Neural progenitor cell (in vitro differentiated cells): ENCODE measurements at regions not wholly inside any gene's neighbourhood (a gene's known extent, or its start where the extent isn't known, plus 50 kb on each side); places are given as distances from the start of the nearest gene placed in this dataset.

Experiments used
- DNase-seq: peaks from one replicate; pipeline ENCODE4 v3.0.0-alpha.2; 2016; ENCODE audit warnings: low spot score
- H2AFZ ChIP-seq: fragments of 200-600 bp; sonication (generic); replicated peaks from 2 replicates; pipeline ENCODE4 v1.6.1; 2016; ENCODE audit warnings: antibody characterized with exemption
- H3F3A ChIP-seq: fragments of 200-600 bp; sonication (generic); 2 replicates; pipeline ENCODE4 v1.6.1; 2016; ENCODE audit warnings: antibody characterized with exemption, low read depth
- H3K27ac ChIP-seq: fragments of 200-600 bp; sonication (generic); 2 replicates; pipeline ENCODE4 v1.5.1; 2016; ENCODE audit warnings: mild to moderate bottlenecking
- H3K27me3 ChIP-seq: fragments of 200-600 bp; sonication (generic); 2 replicates; pipeline ENCODE4 v1.6.1; 2016; ENCODE audit warnings: mild to moderate bottlenecking, moderate library complexity
- H3K36me3 ChIP-seq: fragments of 200-600 bp; sonication (generic); 2 replicates; pipeline ENCODE4 v1.5.1; 2016
- H3K4me1 ChIP-seq: fragments of 200-600 bp; sonication (generic); 2 replicates; pipeline ENCODE4 v1.6.1; 2016; ENCODE audit warnings: mixed run types
- H3K4me2 ChIP-seq: fragments of 200-600 bp; sonication (generic); 2 replicates; pipeline ENCODE4 v1.6.1; 2016
- H3K4me3 ChIP-seq: fragments of 200-600 bp; sonication (generic); 2 replicates; pipeline ENCODE4 v1.5.1; 2016
- H3K79me2 ChIP-seq: fragments of 200-600 bp; sonication (generic); 2 replicates; pipeline ENCODE4 v1.6.1; 2016; ENCODE audit warnings: low read depth
- H3K9ac ChIP-seq: fragments of 200-600 bp; sonication (generic); 2 replicates; pipeline ENCODE4 v1.6.1; 2016
- H3K9me3 ChIP-seq: fragments of 200-600 bp; sonication (generic); 2 replicates; pipeline ENCODE4 v1.5.1; 2016; ENCODE audit warnings: low read depth
- H4K20me1 ChIP-seq: fragments of 200-600 bp; sonication (generic); 2 replicates; pipeline ENCODE4 v1.6.1; 2016; ENCODE audit warnings: low read depth
- H3K27ac Mint-ChIP-seq: 3 replicates; pipeline ENCODE4 v1.8.0; 2021; ENCODE audit warnings: mixed read lengths
- H3K27me3 Mint-ChIP-seq: 2 replicates; pipeline ENCODE4 v1.8.0; 2022; ENCODE audit warnings: low read depth, mild to moderate bottlenecking, inconsistent platforms, moderate library complexity, mixed read lengths; ENCODE audit not compliant: insufficient read depth
- H3K36me3 Mint-ChIP-seq: 3 replicates; pipeline ENCODE4 v1.8.0; 2021; ENCODE audit warnings: mixed read lengths
- H3K4me1 Mint-ChIP-seq: 3 replicates; pipeline ENCODE4 v1.8.0; 2021; ENCODE audit warnings: mixed read lengths
- H3K4me3 Mint-ChIP-seq: 3 replicates; pipeline ENCODE4 v1.8.0; 2021; ENCODE audit warnings: mild to moderate bottlenecking, moderate library complexity, mixed read lengths
- H3K9me3 Mint-ChIP-seq: 3 replicates; pipeline ENCODE4 v1.8.0; 2020; ENCODE audit warnings: mixed read lengths
- EZH2 ChIP-seq: fragments of 200-600 bp; sonication (generic); IDR thresholded peaks from 2 replicates; pipeline ENCODE4 v1.6.1; 2017; ENCODE audit warnings: antibody characterized with exemption, mild to moderate bottlenecking, moderate library complexity
- EZH2phosphoT487 ChIP-seq: fragments of 200-600 bp; sonication (generic); IDR thresholded peaks from 2 replicates; pipeline ENCODE4 v1.6.1; 2017; ENCODE audit warnings: antibody characterized with exemption
- TF ChIP-seq, protein P1 (sequence below): fragments of 200-600 bp; sonication (generic); IDR thresholded peaks from 2 replicates; pipeline ENCODE4 v1.5.1; 2017; ENCODE audit warnings: antibody characterized with exemption, mild to moderate bottlenecking

DNA sequence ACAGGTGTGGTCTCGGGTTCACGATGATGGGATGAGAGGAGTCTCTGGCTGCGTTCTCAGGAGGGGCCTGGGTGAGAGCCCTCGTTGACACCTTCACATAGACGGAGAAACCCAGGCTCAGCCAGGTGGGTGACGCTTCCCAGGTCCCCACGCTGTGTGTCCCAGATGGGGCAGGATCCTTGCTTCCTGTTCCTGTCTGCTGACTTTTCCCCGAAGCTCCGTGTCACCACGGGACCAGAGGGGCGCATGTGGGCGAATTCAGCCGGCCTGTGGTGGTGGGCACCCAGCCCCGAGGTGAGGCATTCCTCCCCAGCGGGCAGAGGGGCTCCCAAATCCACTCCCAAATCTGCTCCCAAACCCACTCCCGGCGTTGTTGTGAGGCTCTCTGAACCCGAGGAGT is 732.8 kb downstream of the BRD1 start:
- Mint-ChIP-seq H3K27me3 (peaks cover 5% of the 10 kb centered on the region), H3K4me3 (no peak overlapping the region), H3K9me3 (peaks cover 4% of the 10 kb centered on the region), H3K36me3 (no peaks in the 10 kb centered on the region), H3K27ac (no peak overlapping the region), H3K4me1 (peaks cover 2% of the 10 kb centered on the region)
- TF ChIP-seq, protein P1, sequence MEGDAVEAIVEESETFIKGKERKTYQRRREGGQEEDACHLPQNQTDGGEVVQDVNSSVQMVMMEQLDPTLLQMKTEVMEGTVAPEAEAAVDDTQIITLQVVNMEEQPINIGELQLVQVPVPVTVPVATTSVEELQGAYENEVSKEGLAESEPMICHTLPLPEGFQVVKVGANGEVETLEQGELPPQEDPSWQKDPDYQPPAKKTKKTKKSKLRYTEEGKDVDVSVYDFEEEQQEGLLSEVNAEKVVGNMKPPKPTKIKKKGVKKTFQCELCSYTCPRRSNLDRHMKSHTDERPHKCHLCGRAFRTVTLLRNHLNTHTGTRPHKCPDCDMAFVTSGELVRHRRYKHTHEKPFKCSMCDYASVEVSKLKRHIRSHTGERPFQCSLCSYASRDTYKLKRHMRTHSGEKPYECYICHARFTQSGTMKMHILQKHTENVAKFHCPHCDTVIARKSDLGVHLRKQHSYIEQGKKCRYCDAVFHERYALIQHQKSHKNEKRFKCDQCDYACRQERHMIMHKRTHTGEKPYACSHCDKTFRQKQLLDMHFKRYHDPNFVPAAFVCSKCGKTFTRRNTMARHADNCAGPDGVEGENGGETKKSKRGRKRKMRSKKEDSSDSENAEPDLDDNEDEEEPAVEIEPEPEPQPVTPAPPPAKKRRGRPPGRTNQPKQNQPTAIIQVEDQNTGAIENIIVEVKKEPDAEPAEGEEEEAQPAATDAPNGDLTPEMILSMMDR = no peak
- TF ChIP-seq EZH2phosphoT487 (no peak), EZH2 (no peak)
- H3K27me3 ChIP-seq = no peaks in the 10 kb centered on the region
- H3K9ac ChIP-seq = no peak overlapping the region
- DNase-seq = no peak
- no peaks in the 10 kb centered on the region for H3F3A ChIP-seq
- H3K36me3 ChIP-seq = no peaks in the 10 kb centered on the region
- no peak overlapping the region for H3K4me3 ChIP-seq
- no peaks in the 10 kb centered on the region for H3K4me1 ChIP-seq
- H4K20me1 ChIP-seq = no peaks in the 10 kb centered on the region
- no peak overlapping the region for H2AFZ ChIP-seq
- no peaks in the 10 kb centered on the region for H3K79me2 ChIP-seq
- no peak overlapping the region for H3K4me2 ChIP-seq
- H3K27ac ChIP-seq = no peak overlapping the region
- no peaks in the 10 kb centered on the region for H3K9me3 ChIP-seq

DNA sequence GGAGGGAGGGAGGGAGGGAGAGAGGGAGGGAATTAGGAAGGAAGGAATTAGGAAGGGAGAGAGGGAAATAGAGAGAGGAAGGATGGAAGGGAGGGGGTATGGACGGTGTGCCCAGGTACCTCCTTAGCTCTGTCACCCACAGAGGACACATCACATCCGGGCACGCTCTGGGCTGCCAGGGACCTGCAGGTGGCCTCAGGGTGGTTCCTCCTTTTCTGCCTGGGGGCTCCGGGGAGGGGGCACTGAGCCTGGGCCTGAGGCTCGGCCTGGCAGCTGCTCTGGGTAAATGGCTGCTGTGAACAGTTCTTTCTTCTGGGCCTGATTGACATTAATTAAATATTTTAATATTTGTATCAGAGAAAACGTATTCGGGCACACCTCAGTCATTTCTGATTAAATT is 733.5 kb downstream of the BRD1 start:
- no peaks in the 10 kb centered on the region for H3K4me1 Mint-ChIP-seq
- no peak overlapping the region for H3K4me2 ChIP-seq
- no peaks in the 10 kb centered on the region for H3K27me3 ChIP-seq
- no peak overlapping the region for H3K4me3 Mint-ChIP-seq
- H3K27ac ChIP-seq = no peak overlapping the region
- peaks cover 2% of the 10 kb centered on the region for H3K27me3 Mint-ChIP-seq
- TF ChIP-seq, protein P1 = no peak
- TF ChIP-seq EZH2 = no peak
- TF ChIP-seq EZH2phosphoT487 = no peak
- H3K4me1 ChIP-seq = no peaks in the 10 kb centered on the region
- no peak overlapping the region for H3K9ac ChIP-seq
- no peaks in the 10 kb centered on the region for H3K79me2 ChIP-seq
- DNase-seq = no peak
- H2AFZ ChIP-seq = no peak overlapping the region
- H3K36me3 ChIP-seq = no peaks in the 10 kb centered on the region
- no peaks in the 10 kb centered on the region for H4K20me1 ChIP-seq
- no peak overlapping the region for H3K27ac Mint-ChIP-seq
- no peaks in the 10 kb centered on the region for H3K9me3 ChIP-seq
- H3K9me3 Mint-ChIP-seq = peaks cover 4% of the 10 kb centered on the region
- H3K4me3 ChIP-seq = no peak overlapping the region
- no peaks in the 10 kb centered on the region for H3K36me3 Mint-ChIP-seq
- H3F3A ChIP-seq = no peaks in the 10 kb centered on the region

DNA sequence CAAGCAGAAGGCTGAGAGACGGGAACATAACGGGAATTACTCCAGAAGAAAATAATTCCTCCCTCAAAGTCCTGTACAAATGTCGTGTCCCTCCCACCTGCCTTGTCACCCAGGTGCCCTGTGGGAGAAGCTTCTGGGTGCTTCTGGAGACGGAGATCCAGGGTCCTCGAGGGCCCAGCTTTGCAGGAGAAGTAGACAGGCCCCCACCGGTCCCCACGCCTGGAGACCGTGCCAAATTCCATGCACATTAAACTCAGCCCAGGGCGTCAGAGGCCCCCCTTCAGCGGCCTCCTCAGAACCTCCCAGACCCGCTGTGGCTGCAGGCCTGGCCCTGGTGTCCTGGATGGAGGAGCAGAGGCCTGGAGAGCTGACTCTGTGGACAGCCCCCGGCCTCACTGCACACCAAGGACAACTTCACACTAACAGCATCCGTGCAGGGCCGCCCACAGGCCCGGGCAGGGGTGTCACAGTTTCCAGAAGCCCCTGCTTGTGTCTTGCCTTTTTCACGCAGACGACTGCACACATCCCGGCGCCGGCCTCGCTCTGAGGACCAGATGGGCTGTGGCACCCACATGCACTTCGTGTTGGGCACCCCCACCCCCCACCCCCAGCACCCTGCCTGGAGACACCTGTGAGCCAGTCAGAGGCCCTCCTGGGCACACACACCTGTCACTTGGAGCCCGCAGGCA is 734.3 kb downstream of the BRD1 start:
- H3K4me3 Mint-ChIP-seq = no peak overlapping the region
- Histone ChIP-seq H3K36me3 (no peaks in the 10 kb centered on the region), H3K4me1 (no peaks in the 10 kb centered on the region), H2AFZ (no peak overlapping the region), H3F3A (no peaks in the 10 kb centered on the region), H3K27ac (no peak overlapping the region), H3K9ac (no peak overlapping the region), H3K27me3 (no peaks in the 10 kb centered on the region), H3K9me3 (no peaks in the 10 kb centered on the region), H3K4me3 (no peak overlapping the region), H3K79me2 (no peaks in the 10 kb centered on the region), H3K4me2 (no peak overlapping the region), H4K20me1 (no peaks in the 10 kb centered on the region)
- no peak for DNase-seq
- no peaks in the 10 kb centered on the region for H3K4me1 Mint-ChIP-seq
- H3K9me3 Mint-ChIP-seq = peaks cover 4% of the 10 kb centered on the region
- peaks cover 6% of the 10 kb centered on the region for H3K27me3 Mint-ChIP-seq
- no peaks in the 10 kb centered on the region for H3K36me3 Mint-ChIP-seq
- TF ChIP-seq EZH2phosphoT487 (no peak), EZH2 (no peak)
- TF ChIP-seq, protein P1 = no peak
- H3K27ac Mint-ChIP-seq = no peak overlapping the region
